ENCODE measurements at regions not wholly inside any gene's neighbourhood (a gene's known extent, or its start where the extent isn't known, plus 50 kb on each side); places are given as distances from the start of the nearest gene placed in this dataset.

GRCh38 chr1:187451238-187451637 lies 622.5 kb downstream of the PLA2G4A start:
- DNase-seq, result no peak

- DNase-seq, result no peak
These were observed 625.3 kb downstream of the PLA2G4A start for GRCh38 chr1:187454010-187454409.

GRCh38 chr1:187456446-187456845 lies 627.7 kb downstream of the PLA2G4A start:
- DNase-seq, result no peak

GRCh38 chr1:187460093-187460492 lies 631.3 kb downstream of the PLA2G4A start:
- DNase-seq, result no peak

- DNase-seq, result no peak
These were observed 635.6 kb downstream of the PLA2G4A start for GRCh38 chr1:187464320-187464719.

- no peak for DNase-seq
These were observed 636.7 kb downstream of the PLA2G4A start for GRCh38 chr1:187465441-187465840.

- no peak for DNase-seq
These were observed 641.1 kb downstream of the PLA2G4A start for GRCh38 chr1:187469836-187470235.

GRCh38 chr1:187471555-187471954 lies 642.8 kb downstream of the PLA2G4A start:
- no peak for DNase-seq

GRCh38 chr1:187474336-187474735 lies 645.6 kb downstream of the PLA2G4A start:
- DNase-seq, result no peak

GRCh38 chr1:187476671-187477070 lies 647.9 kb downstream of the PLA2G4A start:
- DNase-seq, result no peak

GRCh38 chr1:187477103-187477502 lies 648.4 kb downstream of the PLA2G4A start:
- DNase-seq, result no peak

GRCh38 chr1:187477535-187477934 lies 648.8 kb downstream of the PLA2G4A start:
- DNase-seq, result no peak

GRCh38 chr1:187481581-187482148 lies 652.9 kb downstream of the PLA2G4A start:
- DNase-seq, result no peak

GRCh38 chr1:187490266-187490665 lies 661.5 kb downstream of the PLA2G4A start:
- DNase-seq, result no peak

GRCh38 chr1:187491082-187491720 lies 662.5 kb downstream of the PLA2G4A start:
- no peak for DNase-seq

- DNase-seq, result no peak
These were observed 669.3 kb downstream of the PLA2G4A start for GRCh38 chr1:187498028-187498427.

GRCh38 chr1:187504779-187505178 lies 676.0 kb downstream of the PLA2G4A start:
- DNase-seq, result no peak

- DNase-seq, result no peak
These were observed 680.3 kb downstream of the PLA2G4A start for GRCh38 chr1:187509091-187509490.

- no peak for DNase-seq
These were observed 684.4 kb downstream of the PLA2G4A start for GRCh38 chr1:187513190-187513589.

- no peak for DNase-seq
These were observed 685.4 kb downstream of the PLA2G4A start for GRCh38 chr1:187514110-187514509.

GRCh38 chr1:187516874-187517273 lies 688.1 kb downstream of the PLA2G4A start:
- DNase-seq, result no peak

GRCh38 chr1:187517546-187517945 lies 688.8 kb downstream of the PLA2G4A start:
- DNase-seq, result no peak

GRCh38 chr1:187527346-187527745 lies 698.6 kb downstream of the PLA2G4A start:
- no peak for DNase-seq

GRCh38 chr1:187537936-187538335 lies 709.2 kb downstream of the PLA2G4A start:
- no peak for DNase-seq

GRCh38 chr1:187549540-187549939 lies 720.8 kb downstream of the PLA2G4A start:
- no peak for DNase-seq
